Osteoblast (primary cell): ENCODE measurements at regions not wholly inside any gene's neighbourhood (a gene's known extent, or its start where the extent isn't known, plus 50 kb on each side); places are given as distances from the start of the nearest gene placed in this dataset.
"Not testable (repeated sequence)": the region's sequence is repeated elsewhere in the genome, so short reads cannot be mapped to it uniquely, and the experiment has no call there.

Experiments used
- DNase-seq: peaks from one replicate; pipeline ENCODE4 v3.0.0; 2011; ENCODE audit warnings: low spot score, mixed read lengths; ENCODE audit not compliant: insufficient read length; ENCODE audit errors: missing footprints
- H2AFZ ChIP-seq: 2 replicates; pipeline ENCODE4 v1.6.0; 2011; ENCODE audit warnings: mild to moderate bottlenecking, low read length
- H3K27ac ChIP-seq: 2 replicates; pipeline ENCODE4 v1.5.1; 2011; ENCODE audit warnings: mild to moderate bottlenecking, low read depth, low read length, moderate library complexity
- H3K27me3 ChIP-seq: 2 replicates; pipeline ENCODE4 v1.6.0; 2012; ENCODE audit warnings: mild to moderate bottlenecking, control low read depth, inconsistent platforms, low read length, moderate library complexity; ENCODE audit not compliant: insufficient read depth
- H3K36me3 ChIP-seq: 2 replicates; pipeline ENCODE4 v1.5.1; 2011; ENCODE audit warnings: mild to moderate bottlenecking, low read length, control low read depth, moderate library complexity; ENCODE audit not compliant: insufficient read depth
- H3K4me1 ChIP-seq: 2 replicates; pipeline ENCODE4 v1.5.1; 2011; ENCODE audit warnings: mild to moderate bottlenecking, low read length, control low read depth, moderate library complexity; ENCODE audit not compliant: insufficient read depth
- H3K4me2 ChIP-seq: 2 replicates; pipeline ENCODE4 v1.6.0; 2011; ENCODE audit warnings: mild to moderate bottlenecking, low read length; ENCODE audit not compliant: insufficient read depth
- H3K4me3 ChIP-seq: fragments of 200-600 bp; sonication (generic); 3 replicates; pipeline ENCODE4 v1.5.1; 2012; ENCODE audit warnings: mild to moderate bottlenecking, low read length, inconsistent platforms; ENCODE audit not compliant: insufficient read depth
- H3K79me2 ChIP-seq: 2 replicates; pipeline ENCODE4 v1.6.0; 2012; ENCODE audit warnings: mild to moderate bottlenecking, low read length, control low read depth, inconsistent platforms; ENCODE audit not compliant: insufficient read depth
- H3K9me3 ChIP-seq: 2 replicates; pipeline ENCODE4 v1.5.1; 2011; ENCODE audit warnings: low read depth, low read length, control low read depth
- H4K20me1 ChIP-seq: 2 replicates; pipeline ENCODE4 v1.6.0; 2012; ENCODE audit warnings: mild to moderate bottlenecking, low read length, control low read depth; ENCODE audit not compliant: insufficient read depth
- CTCF ChIP-seq: IDR thresholded peaks from 2 replicates; pipeline ENCODE4 v1.5.1; 2011; ENCODE audit warnings: mild to moderate bottlenecking, low read depth, low read length, moderate library complexity; ENCODE audit errors: extremely low read depth

GRCh38 chr2:392926-393280 lies 105.0 kb upstream of the ALKAL2 start:
- Histone ChIP-seq H2AFZ (no peak overlapping the region), H3K4me3 (no peak overlapping the region), H3K4me2 (no peak overlapping the region), H3K79me2 (no peaks in the 10 kb centered on the region), H4K20me1 (no peaks in the 10 kb centered on the region), H3K27ac (no peak overlapping the region), H3K36me3 (no peaks in the 10 kb centered on the region), H3K4me1 (no peaks in the 10 kb centered on the region), H3K27me3 (no peaks in the 10 kb centered on the region), H3K9me3 (peaks cover 3% of the 10 kb centered on the region)
- TF ChIP-seq CTCF = no peak
- DNase-seq = no peak

- H2AFZ ChIP-seq = no peak overlapping the region
Measured at GRCh38 chr2:392181-392925, 104.5 kb upstream of the ALKAL2 start.

GRCh38 chr2:391696-392095 lies 103.8 kb upstream of the ALKAL2 start:
- DNase-seq = no peak
- H3K9me3 ChIP-seq = peaks cover 3% of the 10 kb centered on the region
- H3K79me2 ChIP-seq = no peaks in the 10 kb centered on the region

More at GRCh38 chr2:392181-392925, 104.5 kb upstream of the ALKAL2 start:
- DNase-seq = no peak
- Histone ChIP-seq H3K36me3 (no peaks in the 10 kb centered on the region), H3K79me2 (no peaks in the 10 kb centered on the region), H3K4me2 (no peak overlapping the region), H4K20me1 (no peaks in the 10 kb centered on the region), H3K9me3 (peaks cover 3% of the 10 kb centered on the region), H3K4me1 (no peaks in the 10 kb centered on the region), H3K4me3 (no peak overlapping the region), H3K27me3 (no peaks in the 10 kb centered on the region), H3K27ac (no peak overlapping the region)
- TF ChIP-seq CTCF = no peak

GRCh38 chr2:390959-391358 lies 103.1 kb upstream of the ALKAL2 start:
- H3K4me2 ChIP-seq = no peak overlapping the region
- DNase-seq = no peak
- H3K27ac ChIP-seq = no peak overlapping the region
- peaks cover 3% of the 10 kb centered on the region for H3K9me3 ChIP-seq
- H3K36me3 ChIP-seq = no peaks in the 10 kb centered on the region
- no peak overlapping the region for H3K4me3 ChIP-seq
- no peaks in the 10 kb centered on the region for H3K79me2 ChIP-seq
- H2AFZ ChIP-seq = no peak overlapping the region
- no peaks in the 10 kb centered on the region for H3K27me3 ChIP-seq
- no peaks in the 10 kb centered on the region for H3K4me1 ChIP-seq
- no peaks in the 10 kb centered on the region for H4K20me1 ChIP-seq
- TF ChIP-seq CTCF = no peak

More at GRCh38 chr2:391696-392095, 103.8 kb upstream of the ALKAL2 start:
- Histone ChIP-seq H3K4me3 (no peak overlapping the region), H2AFZ (no peak overlapping the region), H3K4me1 (no peaks in the 10 kb centered on the region), H4K20me1 (no peaks in the 10 kb centered on the region), H3K4me2 (no peak overlapping the region), H3K36me3 (no peaks in the 10 kb centered on the region), H3K27ac (no peak overlapping the region), H3K27me3 (no peaks in the 10 kb centered on the region)
- no peak for TF ChIP-seq CTCF

GRCh38 chr2:389985-390384 lies 102.1 kb upstream of the ALKAL2 start:
- H3K27me3 ChIP-seq, H3K4me2 ChIP-seq, H3K9me3 ChIP-seq, H3K27ac ChIP-seq, H4K20me1 ChIP-seq, H3K4me3 ChIP-seq, H3K36me3 ChIP-seq, H3K4me1 ChIP-seq, H2AFZ ChIP-seq, H3K79me2 ChIP-seq, DNase-seq: not testable (repeated sequence)

GRCh38 chr2:388752-389151 lies 100.9 kb upstream of the ALKAL2 start:
- not testable (repeated sequence) for H3K9me3 ChIP-seq, DNase-seq, H3K4me1 ChIP-seq, H3K36me3 ChIP-seq, H3K79me2 ChIP-seq, H3K4me2 ChIP-seq, H4K20me1 ChIP-seq, H3K4me3 ChIP-seq, H3K27ac ChIP-seq, H3K27me3 ChIP-seq, H2AFZ ChIP-seq
